Colonic mucosa (tissue), 4 donors: ENCODE measurements at regions not wholly inside any gene's neighbourhood (a gene's known extent, or its start where the extent isn't known, plus 50 kb on each side); places are given as distances from the start of the nearest gene placed in this dataset.
"Not testable (repeated sequence)": the region's sequence is repeated elsewhere in the genome, so short reads cannot be mapped to it uniquely, and the experiment has no call there.

Source experiments
- DNase-seq: peaks from one replicate; pipeline ENCODE4 v3.0.0-alpha.2; 2020
- H3K27ac ChIP-seq: fragments of 200-600 bp; one replicate; pipeline ENCODE4 v1.8.0; 2021
- H3K27me3 ChIP-seq: fragments of 200-600 bp; one replicate; pipeline ENCODE4 v1.8.0; 2021
- H3K36me3 ChIP-seq: fragments of 200-600 bp; one replicate; pipeline ENCODE4 v1.8.0; 2021
- H3K4me1 ChIP-seq: fragments of 200-600 bp; one replicate; pipeline ENCODE4 v1.8.0; 2021; ENCODE audit warnings: mild to moderate bottlenecking
- H3K4me3 ChIP-seq: fragments of 200-600 bp; one replicate; pipeline ENCODE4 v1.8.0; 2021
- H3K9ac ChIP-seq, 2 donors: one replicate each; pipeline ENCODE4 v1.7.0; 2013; ENCODE audit warnings: control low read depth in 2 of 2, low read depth in 2 of 2, low read length in 2 of 2
- H3K9me3 ChIP-seq: fragments of 200-600 bp; one replicate; pipeline ENCODE4 v1.8.0; 2021
- CTCF ChIP-seq: fragments of 200-600 bp; IDR thresholded peaks from one replicate; pipeline ENCODE4 v1.8.0; 2022; ENCODE audit warnings: antibody characterized with exemption, mild to moderate bottlenecking
- intact Hi-C: fragments of 100-400 bp; cut with DNase I; formaldehyde crosslinking; loops from one replicate; pipeline ENCODE4 v1.14.1; 2022
- donor health status: healthy.
- donor health status: DM: no; HTN: no; CAD: no.
- donor health status: DM: no; HTN: no; CAD: no.

GRCh38 chr9:135412315-135413085 is 67.1 kb upstream of the PPP1R26 start:
- peak; percentile 50 for DNase-seq
- not testable (repeated sequence) for H3K9me3 ChIP-seq, H3K4me3 ChIP-seq, H3K4me1 ChIP-seq, H3K27ac ChIP-seq, H3K36me3 ChIP-seq, H3K9ac ChIP-seq, H3K27me3 ChIP-seq
- TF ChIP-seq CTCF, result peak; percentile 100
- intact Hi-C loops, result loop anchor here (2.0 kb wide), 1 partner anchor 328 kb away; no protein-coding TSS in a partner anchor

GRCh38 chr9:135413086-135413375 is 66.6 kb upstream of the PPP1R26 start:
- Histone ChIP-seq H3K27ac (no peak overlapping the region), H3K9me3 (no peaks in the 10 kb centered on the region), H3K9ac (no peak overlapping the region), H3K36me3 (no peaks in the 10 kb centered on the region), H3K4me3 (no peak overlapping the region), H3K4me1 (no peaks in the 10 kb centered on the region), H3K27me3 (no peaks in the 10 kb centered on the region)
- no peak for DNase-seq
- intact Hi-C loops, result loop anchor here (2.0 kb wide), 1 partner anchor 328 kb away; no protein-coding TSS in a partner anchor
- TF ChIP-seq CTCF, result no peak

- Histone ChIP-seq H3K27me3 (no peaks in the 10 kb centered on the region), H3K4me1 (no peaks in the 10 kb centered on the region), H3K9ac (no peak overlapping the region), H3K36me3 (no peaks in the 10 kb centered on the region), H3K27ac (no peak overlapping the region), H3K9me3 (no peaks in the 10 kb centered on the region), H3K4me3 (no peak overlapping the region)
- intact Hi-C loops, result loop anchor here (2.0 kb wide), 1 partner anchor 329 kb away; no protein-coding TSS in a partner anchor
- TF ChIP-seq CTCF, result no peak
- DNase-seq, result no peak
These were observed 66.1 kb upstream of the PPP1R26 start for GRCh38 chr9:135413461-135413860.

GRCh38 chr9:135414293-135414692 is 65.3 kb upstream of the PPP1R26 start:
- Histone ChIP-seq H3K27me3 (no peaks in the 10 kb centered on the region), H3K9me3 (no peaks in the 10 kb centered on the region), H3K36me3 (no peaks in the 10 kb centered on the region), H3K4me1 (no peaks in the 10 kb centered on the region), H3K27ac (no peak overlapping the region), H3K9ac (no peak overlapping the region), H3K4me3 (no peak overlapping the region)
- intact Hi-C loops, result no loop called here
- TF ChIP-seq CTCF, result no peak
- no peak for DNase-seq

- Histone ChIP-seq H3K9me3 (no peaks in the 10 kb centered on the region), H3K4me3 (no peak overlapping the region), H3K27ac (no peak overlapping the region), H3K4me1 (no peaks in the 10 kb centered on the region), H3K9ac (no peak overlapping the region), H3K36me3 (no peaks in the 10 kb centered on the region), H3K27me3 (no peaks in the 10 kb centered on the region)
- no peak for DNase-seq
- TF ChIP-seq CTCF, result no peak
- intact Hi-C loops, result no loop called here
These were observed 64.0 kb upstream of the PPP1R26 start for GRCh38 chr9:135415586-135415985.
